Osteocyte (in vitro differentiated cells): ENCODE measurements at regions not wholly inside any gene's neighbourhood (a gene's known extent, or its start where the extent isn't known, plus 50 kb on each side); places are given as distances from the start of the nearest gene placed in this dataset.

Source experiments
- DNase-seq: peaks from one replicate; pipeline ENCODE4 v3.0.0; 2021; ENCODE audit warnings: mixed read lengths; ENCODE audit not compliant: unreplicated experiment; ENCODE audit errors: extremely low spot score
- H3K27ac Mint-ChIP-seq: one replicate; pipeline ENCODE4 v1.8.0; 2021; ENCODE audit warnings: mild to moderate bottlenecking, mixed read lengths; ENCODE audit not compliant: unreplicated experiment
- H3K27me3 Mint-ChIP-seq: one replicate; pipeline ENCODE4 v1.8.0; 2021; ENCODE audit warnings: mixed read lengths; ENCODE audit not compliant: unreplicated experiment
- H3K36me3 Mint-ChIP-seq: one replicate; pipeline ENCODE4 v1.8.0; 2021; ENCODE audit warnings: mixed read lengths; ENCODE audit not compliant: unreplicated experiment
- H3K4me1 Mint-ChIP-seq: one replicate; pipeline ENCODE4 v1.8.0; 2021; ENCODE audit warnings: mixed read lengths; ENCODE audit not compliant: unreplicated experiment
- H3K4me3 Mint-ChIP-seq: one replicate; pipeline ENCODE4 v1.8.0; 2021; ENCODE audit warnings: mild to moderate bottlenecking, moderate library complexity, mixed read lengths; ENCODE audit not compliant: unreplicated experiment
- H3K9me3 Mint-ChIP-seq: one replicate; pipeline ENCODE4 v1.8.0; 2021; ENCODE audit warnings: mixed read lengths; ENCODE audit not compliant: unreplicated experiment
- TF ChIP-seq, protein P1 (sequence below): fragments of 200-600 bp; sonication (generic); IDR thresholded peaks from 2 replicates; pipeline ENCODE4 v1.5.0; 2021; ENCODE audit warnings: antibody characterized with exemption, mild to moderate bottlenecking, moderate library complexity

DNA sequence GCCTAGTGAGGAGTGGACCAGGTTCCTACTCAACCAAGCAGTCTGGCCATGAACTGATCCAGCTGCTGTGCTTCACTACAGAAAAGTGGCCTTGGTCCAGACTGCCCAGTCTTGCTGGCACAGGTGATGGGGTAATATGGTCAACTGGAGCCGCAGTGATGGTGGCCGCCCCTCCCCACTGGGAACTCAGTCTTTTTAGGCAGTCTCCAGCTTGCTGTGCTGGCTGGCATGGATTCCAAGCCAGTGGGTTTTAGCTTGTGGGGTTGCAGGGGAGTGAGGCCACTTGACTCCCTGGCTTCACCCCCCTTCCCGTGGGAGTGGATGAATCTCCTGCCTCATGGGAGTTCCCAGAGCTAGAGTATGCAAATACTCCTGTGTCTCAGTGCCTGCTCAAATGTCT, 52.7 kb upstream of the CDK6 start:
- peaks cover 21% of the 10 kb centered on the region for H3K9me3 Mint-ChIP-seq
- H3K27me3 Mint-ChIP-seq, result no peaks in the 10 kb centered on the region

More for the DNA sequence above, 52.7 kb upstream of the CDK6 start:
- DNase-seq, result no peak
- peaks cover 6% of the 10 kb centered on the region for H3K36me3 Mint-ChIP-seq
- TF ChIP-seq, protein P1, sequence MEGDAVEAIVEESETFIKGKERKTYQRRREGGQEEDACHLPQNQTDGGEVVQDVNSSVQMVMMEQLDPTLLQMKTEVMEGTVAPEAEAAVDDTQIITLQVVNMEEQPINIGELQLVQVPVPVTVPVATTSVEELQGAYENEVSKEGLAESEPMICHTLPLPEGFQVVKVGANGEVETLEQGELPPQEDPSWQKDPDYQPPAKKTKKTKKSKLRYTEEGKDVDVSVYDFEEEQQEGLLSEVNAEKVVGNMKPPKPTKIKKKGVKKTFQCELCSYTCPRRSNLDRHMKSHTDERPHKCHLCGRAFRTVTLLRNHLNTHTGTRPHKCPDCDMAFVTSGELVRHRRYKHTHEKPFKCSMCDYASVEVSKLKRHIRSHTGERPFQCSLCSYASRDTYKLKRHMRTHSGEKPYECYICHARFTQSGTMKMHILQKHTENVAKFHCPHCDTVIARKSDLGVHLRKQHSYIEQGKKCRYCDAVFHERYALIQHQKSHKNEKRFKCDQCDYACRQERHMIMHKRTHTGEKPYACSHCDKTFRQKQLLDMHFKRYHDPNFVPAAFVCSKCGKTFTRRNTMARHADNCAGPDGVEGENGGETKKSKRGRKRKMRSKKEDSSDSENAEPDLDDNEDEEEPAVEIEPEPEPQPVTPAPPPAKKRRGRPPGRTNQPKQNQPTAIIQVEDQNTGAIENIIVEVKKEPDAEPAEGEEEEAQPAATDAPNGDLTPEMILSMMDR, result no peak
- H3K27ac Mint-ChIP-seq, result no peak overlapping the region
- no peak overlapping the region for H3K4me3 Mint-ChIP-seq
- no peaks in the 10 kb centered on the region for H3K4me1 Mint-ChIP-seq
